ENCODE measurements at regions not wholly inside any gene's neighbourhood (a gene's known extent, or its start where the extent isn't known, plus 50 kb on each side); places are given as distances from the start of the nearest gene placed in this dataset.

DNA sequence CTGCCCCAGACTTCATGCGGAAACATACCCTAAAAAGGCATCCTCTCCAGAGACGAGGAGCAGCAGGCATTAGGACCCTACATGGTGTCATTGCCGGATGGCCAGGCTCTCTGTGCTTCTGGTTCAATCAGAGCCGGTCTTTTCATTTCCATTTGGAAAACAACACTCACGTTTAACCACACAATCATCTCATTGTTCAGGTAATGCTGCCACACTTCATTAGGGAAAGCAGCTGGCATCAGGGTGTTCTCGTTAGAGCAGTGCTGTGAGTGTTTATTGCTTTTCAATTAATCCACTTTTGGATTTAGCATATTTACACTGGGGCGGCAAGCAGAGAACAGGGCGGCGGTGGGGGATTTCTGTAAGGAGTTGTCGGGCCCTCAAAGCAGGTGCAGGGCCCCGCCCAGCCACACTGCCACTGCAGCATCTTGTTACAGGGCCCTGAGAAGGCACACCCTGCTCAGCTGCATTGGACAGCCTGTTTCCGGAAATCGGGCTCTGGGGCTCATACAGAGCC lies 338.6 kb downstream of the SHANK2 start:
- no peak for DNase-seq

DNA sequence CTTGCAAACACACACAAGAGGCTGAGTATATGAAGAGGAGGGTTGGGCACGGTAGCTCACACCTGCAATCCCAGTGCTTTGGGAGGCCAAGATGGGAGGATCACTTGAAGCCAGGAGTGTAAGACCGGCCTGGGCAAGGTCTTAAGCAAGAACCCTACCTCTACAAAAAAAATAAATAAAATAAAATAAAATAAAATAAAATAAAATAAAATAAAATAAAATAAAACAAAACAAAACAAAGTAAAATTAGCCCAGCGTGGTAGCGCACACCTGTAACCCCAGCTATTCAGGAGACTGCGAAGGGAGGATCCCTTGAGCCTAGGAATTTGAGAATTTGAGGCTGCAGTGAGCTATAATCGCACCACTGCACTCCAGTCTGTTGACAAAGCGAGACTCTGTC lies 337.9 kb downstream of the SHANK2 start:
- no peak for DNase-seq

DNA sequence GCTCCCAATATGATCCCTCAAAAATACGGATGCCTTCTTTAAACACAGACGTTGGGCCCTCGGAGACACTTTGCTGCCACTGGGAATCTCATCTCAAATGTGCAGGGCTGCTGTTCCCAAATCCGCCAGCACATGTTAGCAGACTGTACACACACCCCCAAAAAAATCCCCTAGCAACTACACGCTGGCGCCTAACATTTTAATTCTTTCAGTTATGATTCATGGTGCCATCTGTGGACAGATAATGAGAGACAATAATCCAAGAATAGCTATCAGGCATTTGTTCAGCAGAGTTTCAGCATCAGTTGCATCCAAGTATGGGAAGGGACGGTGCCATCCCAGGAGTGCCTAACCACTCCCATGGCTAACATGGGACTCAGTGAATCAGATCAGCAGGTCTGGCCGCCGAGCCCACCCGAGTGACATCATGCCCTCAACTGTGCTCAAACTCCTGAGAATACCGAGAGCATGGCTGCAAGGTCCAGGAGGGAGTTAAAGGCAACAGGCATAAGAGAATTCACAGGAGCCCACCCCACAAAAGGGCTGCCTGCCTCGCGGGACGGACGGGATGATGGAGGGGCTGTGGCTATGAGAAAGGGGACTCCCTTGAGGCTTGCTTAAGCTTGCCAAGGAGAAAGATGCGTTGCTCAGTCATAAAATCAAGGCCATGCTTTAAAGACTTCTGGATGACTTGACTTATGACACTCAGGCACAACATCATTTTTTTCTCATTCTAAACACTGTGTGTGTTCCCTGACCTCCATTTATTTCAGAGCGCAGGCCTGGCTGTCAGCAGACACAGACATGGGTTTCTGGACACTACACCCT lies 337.0 kb downstream of the SHANK2 start:
- DNase-seq, result no peak

DNA sequence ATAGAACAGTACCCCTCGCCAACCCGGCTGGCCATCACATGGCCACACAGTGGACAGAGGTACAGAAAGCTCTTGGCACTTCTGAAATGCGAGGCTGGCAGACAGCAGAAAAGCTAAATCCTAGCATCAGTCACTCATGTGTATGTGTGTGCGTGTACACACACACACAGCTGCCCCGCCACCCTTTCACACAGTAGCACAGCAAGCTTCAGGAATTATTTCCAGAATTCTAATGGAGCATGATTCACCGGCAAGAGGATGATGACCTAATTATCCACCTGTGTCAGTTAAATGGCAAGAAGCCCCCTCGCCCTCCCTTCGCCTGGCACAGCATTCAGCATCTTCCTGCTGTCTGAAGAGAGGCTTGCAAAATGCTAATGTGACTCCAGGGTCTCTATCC lies 336.0 kb downstream of the SHANK2 start:
- no peak for DNase-seq

DNA sequence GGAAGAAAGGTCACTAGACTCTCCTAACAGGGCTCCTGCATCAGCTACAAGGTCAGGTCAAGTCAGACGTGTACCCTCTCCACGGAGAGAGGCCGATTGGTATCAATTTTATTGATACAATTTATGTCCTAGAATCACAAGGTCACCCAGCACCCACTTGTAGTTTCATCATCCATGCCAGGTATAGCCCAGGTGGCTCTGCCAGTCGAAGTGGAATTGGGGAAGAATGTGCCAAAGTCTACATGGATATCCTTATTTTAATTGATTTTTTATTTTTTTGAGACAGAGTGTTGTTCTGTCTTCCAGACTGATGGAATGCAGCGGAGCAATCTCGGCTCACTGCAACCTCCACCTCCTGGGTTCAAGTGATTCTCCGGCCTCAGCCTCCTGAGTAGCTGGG lies 334.1 kb downstream of the SHANK2 start:
- no peak for DNase-seq

DNA sequence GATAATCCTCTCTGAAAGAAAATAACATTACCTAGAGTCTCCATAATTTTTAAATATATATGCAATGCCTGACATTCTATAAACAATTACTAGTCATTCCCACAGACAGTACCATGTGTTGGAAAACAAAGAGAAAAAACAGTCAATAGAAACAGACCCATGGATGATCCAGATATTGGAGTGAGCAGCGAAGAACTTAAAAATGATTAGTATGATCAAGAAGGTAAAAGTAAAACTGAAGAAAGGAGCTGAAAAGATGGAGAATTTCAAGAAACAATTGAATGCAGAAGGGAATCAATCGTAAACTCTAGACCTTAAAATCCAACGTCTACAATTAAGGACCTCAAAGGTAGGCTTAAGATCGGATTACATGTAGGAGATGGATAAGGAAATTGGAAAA lies 330.6 kb downstream of the SHANK2 start:
- no peak for DNase-seq

DNA sequence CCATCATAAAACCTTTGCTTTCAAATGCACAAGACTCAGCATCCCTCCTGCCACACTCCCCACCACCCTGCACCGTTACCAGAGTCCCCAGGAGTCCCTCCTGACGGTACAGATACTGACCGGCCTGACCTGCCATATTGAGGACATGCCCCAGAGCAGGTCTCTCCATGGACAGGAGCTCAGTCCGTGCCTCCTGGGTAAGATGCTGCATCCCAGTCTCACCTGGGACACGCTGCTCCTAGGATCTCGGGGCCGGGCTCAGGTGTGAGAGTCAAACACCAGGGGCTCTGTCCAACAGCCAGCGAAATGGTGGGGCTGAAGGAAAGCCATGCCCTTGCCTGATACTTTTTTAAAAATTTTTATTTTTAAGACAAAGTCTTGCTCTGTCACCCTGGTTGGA lies 328.3 kb downstream of the SHANK2 start:
- DNase-seq, result no peak

DNA sequence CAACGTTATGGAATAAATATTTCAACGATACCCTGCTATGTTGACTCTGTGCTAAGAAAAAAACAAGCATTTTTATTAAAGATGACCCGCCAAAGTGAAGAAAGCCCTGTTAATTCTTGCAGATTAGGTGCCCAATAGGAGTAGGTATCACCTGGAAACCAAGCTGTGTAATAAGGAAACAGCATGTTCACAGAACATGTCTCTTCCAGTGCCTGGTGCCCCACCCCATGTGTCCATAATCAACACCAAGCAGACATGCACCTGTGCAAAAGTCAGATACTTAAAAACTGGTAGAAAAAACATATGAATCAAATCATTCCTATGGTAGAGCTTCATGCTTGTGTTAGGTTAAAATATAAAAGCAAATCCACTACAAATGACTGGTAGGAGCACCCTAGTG lies 327.1 kb downstream of the SHANK2 start:
- DNase-seq, result no peak

DNA sequence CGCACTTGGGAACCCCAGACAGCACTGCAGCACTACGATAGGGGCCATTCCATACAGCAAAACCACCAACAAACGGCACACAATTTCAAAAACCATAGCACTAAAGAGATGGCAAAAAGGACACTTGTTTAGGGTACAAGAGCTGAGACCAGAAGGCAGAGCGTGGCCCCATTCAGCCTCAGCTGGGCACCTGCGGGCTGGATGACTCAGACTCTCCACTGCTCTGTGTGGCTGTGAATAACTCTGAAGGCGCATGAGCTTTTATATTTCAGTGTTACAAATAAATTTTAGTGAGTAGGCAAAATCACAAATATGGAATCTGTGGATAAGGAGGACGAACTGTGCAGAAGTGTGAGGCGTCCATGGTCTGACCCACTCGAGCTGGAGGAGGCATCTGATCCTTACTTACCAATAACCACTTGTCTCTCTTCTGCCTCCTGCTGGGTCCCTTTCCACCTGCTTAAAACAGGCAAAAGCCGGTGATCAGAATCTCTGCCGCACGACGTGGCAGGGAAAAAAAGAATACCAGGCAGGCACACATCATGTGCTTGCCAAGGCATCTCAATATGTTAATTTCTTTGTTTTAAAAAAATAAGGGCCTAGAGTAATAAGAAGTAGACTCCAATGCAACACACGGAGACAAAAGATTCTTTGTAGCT lies 325.7 kb downstream of the SHANK2 start:
- no peak for DNase-seq

DNA sequence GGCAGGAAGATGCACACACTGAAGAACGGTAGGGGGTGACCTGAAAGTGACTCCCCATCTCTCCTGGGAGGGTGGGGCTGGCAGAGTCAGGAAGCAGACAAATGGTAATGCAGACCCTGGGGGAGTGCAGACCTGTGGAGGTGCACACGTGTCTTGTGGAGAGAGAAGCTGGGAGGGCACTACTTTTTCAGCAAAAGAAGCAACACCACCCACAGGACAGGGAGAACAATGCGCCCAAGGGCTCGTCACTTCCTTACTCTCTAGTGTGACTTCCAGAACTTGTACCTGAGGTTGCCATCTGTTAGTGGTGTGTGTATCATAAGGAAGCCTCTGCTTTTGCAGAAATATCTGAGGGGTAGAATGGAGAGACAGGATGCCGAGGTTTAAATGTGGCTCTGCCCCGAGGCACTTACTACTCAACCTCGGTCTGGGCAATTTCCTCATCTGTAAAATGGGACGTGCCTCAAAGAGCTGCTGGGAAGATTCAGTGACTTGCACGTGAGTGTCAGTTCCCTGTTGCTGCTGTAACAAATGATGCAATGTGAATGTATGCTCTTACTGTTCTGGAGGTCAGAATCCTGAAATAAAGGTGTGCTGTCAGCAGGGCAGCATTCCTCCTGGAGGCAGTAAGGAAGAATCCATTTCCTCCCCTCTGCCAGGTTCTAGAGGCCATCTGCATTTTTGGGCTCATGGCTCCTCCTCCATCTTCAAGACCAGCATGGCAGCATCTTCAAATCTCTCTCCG lies 323.4 kb downstream of the SHANK2 start:
- no peak for DNase-seq

DNA sequence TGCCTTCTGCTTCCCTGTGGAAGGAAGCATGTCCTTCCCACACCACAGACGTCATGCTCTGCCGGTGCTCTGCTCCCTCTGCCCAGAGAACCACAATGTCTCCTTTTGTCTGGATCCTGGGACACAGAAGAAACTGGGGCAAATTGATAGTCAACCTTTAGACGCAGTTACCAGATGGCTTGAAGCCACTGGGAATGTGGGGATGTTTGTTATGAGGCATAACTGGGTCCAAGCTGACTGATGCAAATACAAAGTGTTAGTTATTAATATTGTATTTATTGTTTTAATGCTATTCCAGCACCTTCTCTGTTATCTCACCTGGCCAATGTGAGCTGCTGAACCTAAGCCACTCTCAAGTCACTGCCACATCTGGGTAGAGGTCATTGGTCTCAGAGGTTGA lies 322.2 kb downstream of the SHANK2 start:
- no peak for DNase-seq

DNA sequence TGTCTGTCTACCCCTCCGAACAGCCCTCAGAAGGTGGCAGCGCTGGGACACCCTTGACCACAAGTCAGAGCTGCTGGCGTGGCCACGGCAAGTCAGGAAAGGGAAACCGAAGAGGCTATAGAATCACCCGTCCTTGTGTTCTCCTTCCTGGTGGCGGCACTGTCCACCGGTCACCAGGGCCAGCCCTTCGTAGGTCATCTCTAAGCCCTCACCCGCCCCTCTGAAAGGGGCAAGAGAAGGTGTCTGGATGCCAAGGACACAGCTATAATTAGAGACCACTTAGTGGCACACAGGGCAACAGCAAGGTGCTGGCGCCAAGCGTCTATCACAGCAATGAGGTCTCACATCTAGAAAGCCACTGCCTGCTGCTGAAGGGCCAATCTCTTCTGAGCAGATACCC lies 320.9 kb downstream of the SHANK2 start:
- no peak for DNase-seq

DNA sequence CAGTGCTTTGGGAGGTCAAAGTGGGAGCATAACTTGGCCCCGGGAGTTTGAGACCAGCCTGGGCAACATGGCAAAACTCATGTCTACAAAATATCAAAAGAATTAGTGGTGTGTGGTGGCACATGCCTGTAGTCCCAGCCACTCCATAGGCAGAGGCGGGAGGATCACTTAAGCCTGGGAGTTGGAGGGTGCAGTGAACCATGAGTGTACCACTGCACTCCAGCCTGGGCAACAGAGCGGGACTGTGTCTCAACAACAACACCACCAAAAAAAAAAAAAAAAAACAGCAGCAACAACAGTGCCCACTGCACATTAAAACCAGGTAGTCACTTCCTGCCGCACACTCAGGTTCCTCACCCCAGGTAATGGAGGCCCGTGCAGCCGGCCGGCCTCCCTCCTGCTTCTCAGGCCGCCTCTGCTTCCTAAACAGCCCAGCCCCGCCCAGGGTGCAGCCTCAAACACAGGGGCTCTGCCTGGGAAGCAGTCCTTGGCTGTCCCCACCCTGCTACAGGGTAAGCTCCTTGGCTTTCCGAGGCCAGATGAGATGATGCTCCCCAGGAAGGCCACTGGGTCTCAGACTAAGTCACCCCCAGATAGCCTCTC lies 318.3 kb downstream of the SHANK2 start:
- DNase-seq, result no peak

DNA sequence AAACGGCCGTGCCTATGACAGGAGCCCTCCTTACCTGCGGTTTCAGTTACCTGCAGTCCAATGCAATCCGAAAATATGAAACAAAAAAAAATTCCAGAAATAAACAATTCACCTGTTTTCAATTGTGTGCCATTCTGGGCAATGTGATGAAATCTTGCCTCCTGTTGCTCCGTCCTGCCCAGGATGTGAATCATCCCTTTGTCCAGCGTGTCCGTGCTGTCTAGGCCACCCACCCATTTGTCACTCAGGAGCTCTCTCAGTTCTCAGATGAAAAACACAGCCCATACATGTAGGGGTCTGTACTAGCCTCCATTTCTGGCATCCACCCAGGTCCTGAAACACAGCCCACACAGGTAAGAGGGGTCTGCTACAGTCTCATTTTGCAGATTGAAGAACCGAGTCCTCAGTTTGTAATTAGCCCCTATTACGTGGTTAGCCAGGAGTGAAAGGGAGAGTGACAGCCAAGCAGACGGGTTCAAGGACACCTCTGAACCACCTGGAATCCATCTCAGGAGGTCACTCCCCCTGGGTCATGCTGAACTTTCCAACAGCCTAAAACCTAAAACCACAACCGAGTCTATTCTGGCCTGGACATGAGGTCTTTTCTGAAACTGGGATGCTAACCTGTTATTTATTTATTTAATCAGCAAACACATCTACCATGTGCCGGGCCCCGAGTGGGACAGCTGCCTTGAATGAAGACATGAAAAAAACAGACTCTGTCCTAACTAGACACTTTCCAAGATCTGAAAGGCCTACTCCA lies 317.2 kb downstream of the SHANK2 start:
- DNase-seq, result no peak

DNA sequence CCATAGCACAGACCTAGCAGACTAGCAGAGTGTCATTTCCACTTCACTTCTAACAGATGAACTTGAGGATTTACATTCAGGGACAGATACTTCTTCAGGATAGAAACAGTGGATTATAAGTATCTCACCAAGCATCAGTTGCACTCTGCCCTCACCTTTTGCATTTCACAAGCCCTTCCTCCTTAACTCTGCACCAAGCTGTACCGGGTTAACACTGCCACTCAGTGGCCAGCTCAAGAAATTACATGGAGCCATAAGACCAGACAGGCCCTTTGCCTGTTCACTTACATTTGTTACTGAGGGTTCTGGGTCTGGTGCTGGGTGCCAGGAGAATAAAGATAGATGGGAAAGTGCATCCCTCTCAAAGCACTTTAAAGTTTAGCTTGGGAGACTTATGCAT lies 309.8 kb downstream of the SHANK2 start:
- DNase-seq, result no peak

DNA sequence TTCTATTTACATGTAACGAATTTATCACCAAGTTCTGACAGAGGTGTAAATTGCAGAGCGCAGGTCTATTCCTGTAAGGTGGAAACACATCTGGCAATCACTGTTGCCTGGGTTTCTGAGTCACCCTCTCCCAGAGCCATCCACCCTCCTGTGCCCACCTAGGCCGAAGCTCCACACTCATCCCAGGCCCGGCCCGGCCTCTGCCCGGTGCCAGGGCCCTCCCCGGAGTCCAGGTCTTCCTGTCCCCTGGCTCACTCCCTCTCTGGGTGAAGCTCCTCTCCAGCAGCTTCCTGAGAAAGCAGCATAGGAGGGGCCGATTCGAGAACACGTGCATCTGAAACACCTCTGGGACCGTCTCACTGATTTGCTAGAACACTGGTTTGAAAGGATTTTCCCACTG lies 308.2 kb downstream of the SHANK2 start:
- no peak for DNase-seq

DNA sequence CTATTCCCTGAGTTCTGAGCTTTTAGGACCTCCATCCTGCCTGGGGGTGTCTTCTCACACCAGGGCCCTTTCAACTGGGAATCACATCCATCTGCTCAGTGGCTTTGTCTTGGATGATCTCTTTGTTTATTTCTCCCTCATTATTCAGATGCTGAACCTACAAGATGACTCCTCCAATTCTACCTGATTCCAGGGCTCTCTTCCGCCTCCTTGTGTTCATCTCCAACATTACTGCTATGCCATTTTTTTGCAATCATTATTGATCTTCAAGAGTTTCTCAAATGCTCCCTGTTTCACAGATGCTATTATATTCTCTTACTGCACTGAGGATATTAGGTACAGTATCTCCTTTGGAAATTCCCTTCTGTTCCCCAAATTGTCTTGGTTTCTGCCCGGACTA lies 307.7 kb downstream of the SHANK2 start:
- DNase-seq, result no peak

DNA sequence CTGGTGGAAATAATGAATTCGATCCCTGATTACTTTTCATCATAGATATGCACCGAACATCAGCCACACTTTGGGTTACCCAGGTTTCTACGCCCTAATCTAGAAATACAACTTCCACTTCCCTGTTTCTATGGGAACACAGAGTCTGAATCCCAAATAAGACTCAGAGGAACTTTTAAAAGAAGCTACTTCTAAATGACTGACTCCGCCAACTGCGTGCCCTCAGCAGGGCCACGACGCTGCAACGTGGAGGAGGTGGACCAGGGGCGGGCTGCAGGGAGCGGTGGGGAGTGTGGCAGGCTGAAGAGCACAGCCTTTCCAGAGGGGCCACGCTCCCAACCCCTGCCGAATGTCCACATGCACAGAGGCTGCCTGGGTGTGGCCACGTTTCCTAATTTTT lies 304.0 kb downstream of the SHANK2 start:
- no peak for DNase-seq

DNA sequence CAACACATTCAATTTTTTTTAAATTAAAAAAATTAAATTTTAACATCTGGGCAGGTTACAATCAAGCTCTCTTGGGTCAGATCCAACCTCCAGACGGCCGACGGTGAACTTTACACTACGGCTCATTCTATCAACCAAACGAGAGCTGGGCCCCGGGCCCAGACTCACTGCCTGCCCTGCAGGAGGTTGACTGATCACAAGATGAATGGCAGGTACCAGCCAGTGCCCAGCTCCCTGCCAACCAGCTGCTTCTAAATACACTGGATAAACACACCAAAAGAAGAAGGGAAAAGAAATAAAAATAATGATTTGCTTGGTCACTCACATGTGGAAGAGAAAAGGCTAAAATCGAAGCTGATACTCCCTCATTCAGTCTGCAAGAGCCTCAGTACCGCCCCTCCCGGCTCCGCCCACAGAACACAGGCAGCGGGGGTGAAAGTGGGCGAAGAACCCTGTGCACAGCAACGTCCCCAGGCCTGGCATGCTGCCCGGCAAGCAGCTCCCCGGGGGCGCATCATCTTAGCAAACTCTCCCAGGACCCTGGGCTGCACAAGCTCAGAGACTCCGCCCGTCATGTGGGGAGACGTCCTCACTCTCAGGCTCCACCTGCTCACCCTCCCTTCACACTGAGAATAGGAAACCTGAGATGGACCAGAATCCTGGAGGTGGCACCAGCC lies 303.4 kb downstream of the SHANK2 start:
- DNase-seq, result no peak

DNA sequence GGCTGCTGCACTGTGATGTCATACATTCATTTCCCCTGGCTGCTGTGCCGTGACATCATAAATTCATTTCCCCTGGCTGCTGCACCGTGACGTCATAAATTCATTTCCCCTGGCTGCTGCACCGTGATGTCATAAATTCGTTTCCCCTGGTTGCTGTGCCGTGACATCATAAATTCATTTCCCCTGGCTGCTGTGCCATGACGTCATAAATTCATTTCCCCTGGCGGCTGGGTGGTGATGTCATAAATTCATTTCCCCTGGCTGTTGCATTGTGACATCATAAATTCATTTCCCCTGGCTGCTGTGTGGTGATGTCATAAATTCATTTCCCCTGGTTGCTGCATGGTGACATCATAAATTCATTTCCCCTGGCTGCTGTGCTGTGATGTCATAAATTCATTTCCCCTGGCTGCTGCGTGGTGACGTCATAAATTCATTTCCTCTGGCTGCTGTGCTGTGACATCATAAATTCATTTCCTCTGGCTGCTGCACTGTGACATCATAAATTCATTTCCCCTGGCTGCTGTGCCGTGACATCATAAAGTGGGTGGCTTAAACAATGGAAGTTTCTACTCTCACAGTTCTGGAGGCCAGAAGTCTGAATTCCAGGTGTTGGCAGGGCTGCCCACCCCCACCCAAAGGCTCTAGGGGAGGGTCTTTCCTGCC lies 301.1 kb downstream of the SHANK2 start:
- DNase-seq, result no peak

DNA sequence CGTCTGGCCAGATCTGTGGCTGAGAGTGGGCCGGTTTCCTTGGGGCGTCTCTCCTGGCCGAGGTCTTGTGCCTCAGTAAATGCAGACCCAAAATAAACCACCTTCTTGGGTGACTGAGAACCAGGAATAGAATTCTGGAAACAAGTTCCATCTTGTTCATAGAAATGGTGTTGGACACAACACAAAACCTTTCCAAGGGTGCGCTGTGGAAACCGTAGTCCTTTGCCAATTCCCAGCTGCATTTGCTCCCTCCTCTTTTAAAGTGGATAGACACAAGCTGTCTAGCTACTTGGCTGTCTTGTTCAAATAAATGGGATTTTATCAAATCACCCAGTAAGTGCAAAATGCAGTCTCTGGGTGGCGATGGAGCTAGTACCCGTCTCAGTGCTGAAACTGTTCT lies 300.2 kb downstream of the SHANK2 start:
- no peak for DNase-seq
